GM21619 (cell line): ENCODE measurements at regions not wholly inside any gene's neighbourhood (a gene's known extent, or its start where the extent isn't known, plus 50 kb on each side); places are given as distances from the start of the nearest gene placed in this dataset.
"Not testable (repeated sequence)": the region's sequence is repeated elsewhere in the genome, so short reads cannot be mapped to it uniquely, and the experiment has no call there.

Experiments
- ATAC-seq: cut with Tn5 transposase; IDR thresholded peaks from one replicate; pipeline ENCODE4 v1.9.1; 2021; ENCODE audit not compliant: unreplicated experiment

- ATAC-seq, result no peak
Observed at GRCh38 chr4:83213640-83214039, 71.0 kb downstream of the COQ2 start.

- peak; percentile 82 for ATAC-seq
Observed at GRCh38 chr4:83212041-83212851, 72.4 kb downstream of the COQ2 start.

GRCh38 chr4:83209419-83209818 is 75.2 kb downstream of the COQ2 start:
- ATAC-seq, result no peak

GRCh38 chr4:83208371-83209365 is 75.9 kb downstream of the COQ2 start:
- no peak for ATAC-seq

- ATAC-seq, result no peak
Observed at GRCh38 chr4:83207497-83208101, 77.0 kb downstream of the COQ2 start.

GRCh38 chr4:83205760-83206159 is 78.8 kb downstream of the COQ2 start:
- no peak for ATAC-seq

- ATAC-seq, result no peak
Observed at GRCh38 chr4:83204731-83205130, 79.9 kb downstream of the COQ2 start.

- no peak for ATAC-seq
Observed at GRCh38 chr4:83201761-83202160, 82.8 kb downstream of the COQ2 start.

GRCh38 chr4:83197555-83198235 is 83.2 kb upstream of the PLAC8 start:
- ATAC-seq, result no peak

- no peak for ATAC-seq
Observed at GRCh38 chr4:83196921-83197320, 82.4 kb upstream of the PLAC8 start.

GRCh38 chr4:83195269-83195668 is 80.7 kb upstream of the PLAC8 start:
- ATAC-seq, result no peak

- not testable (repeated sequence) for ATAC-seq
Observed at GRCh38 chr4:83194588-83194987, 80.1 kb upstream of the PLAC8 start.

GRCh38 chr4:83192634-83193033 is 78.1 kb upstream of the PLAC8 start:
- ATAC-seq, result no peak

GRCh38 chr4:83191026-83191425 is 76.5 kb upstream of the PLAC8 start:
- no peak for ATAC-seq

GRCh38 chr4:83189631-83190136 is 75.2 kb upstream of the PLAC8 start:
- no peak for ATAC-seq

- ATAC-seq, result peak; percentile 40
Observed at GRCh38 chr4:83180431-83180968, 66.0 kb upstream of the PLAC8 start.

GRCh38 chr4:83179205-83179604 is 64.7 kb upstream of the PLAC8 start:
- no peak for ATAC-seq

GRCh38 chr4:83178029-83178428 is 63.5 kb upstream of the PLAC8 start:
- ATAC-seq, result no peak

- no peak for ATAC-seq
Observed at GRCh38 chr4:83177182-83177581, 62.7 kb upstream of the PLAC8 start.

- ATAC-seq, result peak; percentile 60
Observed at GRCh38 chr4:83174844-83175414, 60.4 kb upstream of the PLAC8 start.
